NCI-H524 (cell line): ENCODE measurements at regions not wholly inside any gene's neighbourhood (a gene's known extent, or its start where the extent isn't known, plus 50 kb on each side); places are given as distances from the start of the nearest gene placed in this dataset.
"Not testable (repeated sequence)": the region's sequence is repeated elsewhere in the genome, so short reads cannot be mapped to it uniquely, and the experiment has no call there.

ENCODE experiments used
- DNase-seq, 2 experiments: peaks; one replicate each; lab custom pipeline; 2025; lab: John Stamatoyannopoulos, UW

GRCh38 chr15:84409357-84409756 is 173.8 kb downstream of the GOLGA6L4 start:
- not testable (repeated sequence) for DNase-seq

- DNase-seq = not testable (repeated sequence)
These were observed 179.2 kb upstream of the ZSCAN2 start for GRCh38 chr15:84421513-84422181.

GRCh38 chr15:84425327-84425726 is 175.5 kb upstream of the ZSCAN2 start:
- DNase-seq = not testable (repeated sequence)

- DNase-seq = not testable (repeated sequence)
These were observed 127.4 kb upstream of the ZSCAN2 start for GRCh38 chr15:84473305-84473877.

GRCh38 chr15:84476364-84477033 is 124.3 kb upstream of the ZSCAN2 start:
- DNase-seq = not testable (repeated sequence)

- not testable (repeated sequence) for DNase-seq
These were observed 123.3 kb upstream of the ZSCAN2 start for GRCh38 chr15:84477550-84477949.

- not testable (repeated sequence) for DNase-seq
These were observed 120.6 kb upstream of the ZSCAN2 start for GRCh38 chr15:84480174-84480681.

- DNase-seq = not testable (repeated sequence)
These were observed 117.0 kb upstream of the ZSCAN2 start for GRCh38 chr15:84483859-84484258.

GRCh38 chr15:84500165-84500889 is 100.5 kb upstream of the ZSCAN2 start:
- not testable (repeated sequence) for DNase-seq

GRCh38 chr15:84503101-84503500 is 97.7 kb upstream of the ZSCAN2 start:
- not testable (repeated sequence) for DNase-seq

- DNase-seq = not testable (repeated sequence)
These were observed 95.3 kb upstream of the ZSCAN2 start for GRCh38 chr15:84505552-84505951.

- not testable (repeated sequence) for DNase-seq
These were observed 88.5 kb upstream of the ZSCAN2 start for GRCh38 chr15:84512324-84512723.

GRCh38 chr15:84516773-84517172 is 84.0 kb upstream of the ZSCAN2 start:
- DNase-seq = not testable (repeated sequence)

GRCh38 chr15:84525491-84526344 is 75.1 kb upstream of the ZSCAN2 start:
- not testable (repeated sequence) for DNase-seq

GRCh38 chr15:84530751-84531150 is 70.1 kb upstream of the ZSCAN2 start:
- DNase-seq = not testable (repeated sequence)

- DNase-seq = not testable (repeated sequence)
These were observed 69.6 kb upstream of the ZSCAN2 start for GRCh38 chr15:84531223-84531622.

- not testable (repeated sequence) for DNase-seq
These were observed 69.0 kb upstream of the ZSCAN2 start for GRCh38 chr15:84531709-84532367.

- not testable (repeated sequence) for DNase-seq
These were observed 67.1 kb upstream of the ZSCAN2 start for GRCh38 chr15:84533705-84534104.

GRCh38 chr15:84534561-84535235 is 66.1 kb upstream of the ZSCAN2 start:
- not testable (repeated sequence) for DNase-seq

- DNase-seq = not testable (repeated sequence)
These were observed 64.6 kb upstream of the ZSCAN2 start for GRCh38 chr15:84536181-84536580.
